ENCODE measurements at regions not wholly inside any gene's neighbourhood (a gene's known extent, or its start where the extent isn't known, plus 50 kb on each side); places are given as distances from the start of the nearest gene placed in this dataset.

- TF ChIP-seq ZFX (CRISPR knock-in tag; IDR thresholded peaks at IDR 0.05; ENCODE audit: low read depth) = peak; percentile 67; the same call in 1 of the 2 replicates
- no peak for TF ChIP-seq SRSF9 (IDR thresholded peaks at IDR 0.05; ENCODE audit: borderline replicate concordance, insufficient read depth, low read depth, low read length, poor library complexity, severe bottlenecking)
- TF ChIP-seq ARNT (IDR thresholded peaks at IDR 0.05) = no peak
- TF ChIP-seq ZNF577 (CRISPR knock-in tag; IDR thresholded peaks at IDR 0.05; ENCODE audit: borderline replicate concordance, low read depth) = no peak
- no peak for TF ChIP-seq ZNF34 (CRISPR knock-in tag; IDR thresholded peaks at IDR 0.05; ENCODE audit: borderline replicate concordance)
- TF ChIP-seq IRF9 (CRISPR knock-in tag; IDR thresholded peaks at IDR 0.05; ENCODE audit: borderline replicate concordance) = peak; percentile 21; the same call in 1 of the 2 replicates
- no peak for TF ChIP-seq MTF1 (CRISPR knock-in tag; IDR thresholded peaks at IDR 0.05)
- TF ChIP-seq MZF1 (CRISPR knock-in tag; IDR thresholded peaks at IDR 0.05; ENCODE audit: borderline replicate concordance) = no peak
- TF ChIP-seq RFX5 (IDR thresholded peaks at IDR 0.05; ENCODE audit: low read depth, low read length) = peak; percentile 31; the same call in 1 of the 2 replicates
- TF ChIP-seq CHD4 (IDR thresholded peaks at IDR 0.05; ENCODE audit: borderline replicate concordance, low read length) = peak; percentile 38; the same call in 1 of the 2 replicates
- TF ChIP-seq TRIM24 (CRISPR knock-in tag; IDR thresholded peaks at IDR 0.05) = peak; percentile 79
- 0 out of 2 replicates have a peak, but pooled peaks have one; percentile 20 for TF ChIP-seq SOX13 (IDR thresholded peaks at IDR 0.05)
- peak in 1 of 2 experiments; percentile 72; a peak in 2 of 4 replicates for TF ChIP-seq SOX13 (CRISPR knock-in tag; conservative IDR thresholded peaks at IDR 0.05 in 1 of 2, IDR thresholded peaks at IDR 0.05 in 1 of 2)
- no peak for TF ChIP-seq ZNF556 (CRISPR knock-in tag; IDR thresholded peaks at IDR 0.05; ENCODE audit: borderline replicate concordance)
- TF ChIP-seq ZNF292 (CRISPR knock-in tag; IDR thresholded peaks at IDR 0.05; ENCODE audit: borderline replicate concordance, low read depth) = peak; percentile 66; the same call in 1 of the 2 replicates
- 0 out of 2 replicates have a peak, but pooled peaks have one; percentile 14 for TF ChIP-seq HNF1B (CRISPR knock-in tag; IDR thresholded peaks at IDR 0.05)
- TF ChIP-seq MYC (CRISPR knock-in tag; IDR thresholded peaks at IDR 0.05; ENCODE audit: borderline replicate concordance) = peak; percentile 56; the same call in 1 of the 2 replicates
- peak; percentile 72; the same call in 1 of the 2 replicates for TF ChIP-seq TBX2 (CRISPR knock-in tag; IDR thresholded peaks at IDR 0.05; ENCODE audit: borderline replicate concordance)
- TF ChIP-seq SOX6 (IDR thresholded peaks at IDR 0.05) = no peak
- peak; percentile 80 for TF ChIP-seq SOX6 (CRISPR knock-in tag; IDR thresholded peaks at IDR 0.05)
- TF ChIP-seq GABPB1 (CRISPR knock-in tag; IDR thresholded peaks at IDR 0.05) = peak; percentile 51; the same call in 1 of the 2 replicates
- TF ChIP-seq ZSCAN21 (CRISPR knock-in tag; IDR thresholded peaks at IDR 0.05; ENCODE audit: borderline replicate concordance) = no peak
- TF ChIP-seq GLI4 (CRISPR knock-in tag; IDR thresholded peaks at IDR 0.05; ENCODE audit: borderline replicate concordance) = no peak
- TF ChIP-seq ZNF737 (CRISPR knock-in tag; IDR thresholded peaks at IDR 0.05; ENCODE audit: borderline replicate concordance) = no peak
- TF ChIP-seq BRD4 (CRISPR knock-in tag; IDR thresholded peaks at IDR 0.05) = peak; percentile 79
- TF ChIP-seq FOXO4 (CRISPR knock-in tag; conservative IDR thresholded peaks at IDR 0.05) = no peak
Observed at GRCh38 chr11:69567951-69568808, 72.8 kb upstream of the CCND1 start (continued).
